ENCODE measurements at regions not wholly inside any gene's neighbourhood (a gene's known extent, or its start where the extent isn't known, plus 50 kb on each side); places are given as distances from the start of the nearest gene placed in this dataset.

DNA sequence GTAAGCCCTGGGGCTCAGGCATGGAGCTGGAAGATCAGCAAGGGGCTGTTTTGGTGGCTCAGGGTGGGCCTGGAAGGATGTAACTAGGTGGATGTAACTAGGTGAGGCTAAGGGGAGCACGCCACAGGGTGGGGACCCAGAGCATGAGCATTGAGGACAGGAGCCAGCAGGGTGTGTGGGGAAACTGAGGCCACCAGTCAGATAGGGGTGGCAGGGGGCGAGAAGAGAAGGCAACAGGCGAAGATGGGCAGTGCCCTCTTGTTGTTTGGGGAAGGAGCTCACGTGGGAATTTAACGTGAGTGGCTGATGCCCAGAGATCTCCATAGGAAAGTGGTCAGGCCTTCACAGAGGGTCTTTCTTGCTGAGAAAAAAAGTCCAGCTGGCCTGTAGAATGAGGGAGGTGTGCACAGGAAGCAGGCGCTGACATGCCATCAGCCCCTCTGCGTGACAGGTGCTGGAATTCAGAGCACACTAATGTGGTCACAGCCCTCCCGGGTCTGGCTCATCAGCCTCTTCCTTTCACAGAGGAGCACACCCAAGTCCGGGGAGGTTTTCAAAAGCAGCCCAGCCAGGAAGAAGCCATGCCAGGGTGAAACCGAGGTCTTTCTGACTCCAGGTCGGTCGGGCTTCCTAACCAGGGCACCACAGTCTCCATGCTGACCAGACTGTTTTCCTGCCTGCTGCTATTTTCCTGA is 54.6 kb upstream of the PAX6 start:
- Histone ChIP-seq H3K14ac (ENCODE audit: insufficient read depth, low read length) (no peak overlapping the region), H3K9me3 (ENCODE audit: control insufficient read depth, low read depth, low read length) (no peaks in the 10 kb centered on the region), H2BK12ac (ENCODE audit: insufficient read length, low read depth, low read length) (no peak overlapping the region), H3K23me2 (ENCODE audit: insufficient read length, low read depth, low read length, poor library complexity, severe bottlenecking) (no peaks in the 10 kb centered on the region), H3K4me1 (ENCODE audit: insufficient read depth, low read length) (peaks cover 6% of the 10 kb centered on the region; the same call in 1 of the 2 replicates), H3T11ph (ENCODE audit: low read length) (no peak overlapping the region), H4K5ac (ENCODE audit: insufficient read length, low read depth, low read length) (no peak overlapping the region), H3K56ac (ENCODE audit: insufficient read length, low read depth, low read length) (no peak overlapping the region), H2AK5ac (ENCODE audit: insufficient read length, low read length) (no peak overlapping the region), H3K18ac (ENCODE audit: insufficient read length, low read depth, low read length) (no peak overlapping the region), H2BK15ac (ENCODE audit: low read depth, low read length) (no peak overlapping the region), H4K20me1 (ENCODE audit: control insufficient read depth, insufficient read depth, insufficient read length) (no peaks in the 10 kb centered on the region), H3K9ac (ENCODE audit: extremely low read depth, insufficient read length, low read length) (no peak overlapping the region), H3K27me3 (ENCODE audit: insufficient read depth, low read length) (no peaks in the 10 kb centered on the region), H3K79me2 (ENCODE audit: insufficient read depth, low read length) (no peaks in the 10 kb centered on the region), H3K27ac (ENCODE audit: insufficient read length, low read depth, low read length) (no peak overlapping the region), H3K23ac (ENCODE audit: insufficient read length, low read depth, low read length) (no peak overlapping the region), H2BK5ac (ENCODE audit: insufficient read length, low read length) (no peak overlapping the region), H2BK120ac (ENCODE audit: low read depth, low read length, poor library complexity, severe bottlenecking) (no peak overlapping the region), H3K79me1 (ENCODE audit: insufficient read depth, low read depth, low read length, poor library complexity, severe bottlenecking) (no peaks in the 10 kb centered on the region), H4K91ac (ENCODE audit: insufficient read length, low read depth, low read length) (no peak overlapping the region), H2BK20ac (ENCODE audit: low read depth, low read length, poor library complexity, severe bottlenecking) (no peak overlapping the region), H3K4me2 (ENCODE audit: insufficient read depth, insufficient read length, low read length) (no peak overlapping the region), H2AFZ (ENCODE audit: low read length) (no peak overlapping the region), H3K4ac (ENCODE audit: low read depth, low read length) (no peak overlapping the region), H4K8ac (replicated peaks; ENCODE audit: insufficient read length, low read depth, low read length) (no peak overlapping the region)
- Mint-ChIP-seq H3K4me1 (peaks cover 39 to 47% of the 10 kb centered on the region in 2 experiments), H3K9me3 (peaks cover 8 to 12% of the 10 kb centered on the region in 2 experiments), H3K36me3 (ENCODE audit: insufficient read depth in 1 of 3, low read depth in 3 of 3) (peaks cover 0 to 12% (median 12%) of the 10 kb centered on the region in 3 experiments; a peak in 5 of 7 replicates), H3K27me3 (ENCODE audit: low read depth) (peaks cover 41% of the 10 kb centered on the region), H3K27ac (no peak overlapping the region), H3K4me3 (no peak overlapping the region)
- WGBS (ENCODE audit: extremely low coverage, insufficient read length, low lambda C conversion rate), result no CpG with 5 or more reads among the region's 12 CpGs
- TF ChIP-seq, protein P1, sequence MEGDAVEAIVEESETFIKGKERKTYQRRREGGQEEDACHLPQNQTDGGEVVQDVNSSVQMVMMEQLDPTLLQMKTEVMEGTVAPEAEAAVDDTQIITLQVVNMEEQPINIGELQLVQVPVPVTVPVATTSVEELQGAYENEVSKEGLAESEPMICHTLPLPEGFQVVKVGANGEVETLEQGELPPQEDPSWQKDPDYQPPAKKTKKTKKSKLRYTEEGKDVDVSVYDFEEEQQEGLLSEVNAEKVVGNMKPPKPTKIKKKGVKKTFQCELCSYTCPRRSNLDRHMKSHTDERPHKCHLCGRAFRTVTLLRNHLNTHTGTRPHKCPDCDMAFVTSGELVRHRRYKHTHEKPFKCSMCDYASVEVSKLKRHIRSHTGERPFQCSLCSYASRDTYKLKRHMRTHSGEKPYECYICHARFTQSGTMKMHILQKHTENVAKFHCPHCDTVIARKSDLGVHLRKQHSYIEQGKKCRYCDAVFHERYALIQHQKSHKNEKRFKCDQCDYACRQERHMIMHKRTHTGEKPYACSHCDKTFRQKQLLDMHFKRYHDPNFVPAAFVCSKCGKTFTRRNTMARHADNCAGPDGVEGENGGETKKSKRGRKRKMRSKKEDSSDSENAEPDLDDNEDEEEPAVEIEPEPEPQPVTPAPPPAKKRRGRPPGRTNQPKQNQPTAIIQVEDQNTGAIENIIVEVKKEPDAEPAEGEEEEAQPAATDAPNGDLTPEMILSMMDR (conservative IDR thresholded peaks at IDR 0.05), result no peak
- no peak for DNase-seq
